HepG2 (cell line): ENCODE measurements at regions not wholly inside any gene's neighbourhood (a gene's known extent, or its start where the extent isn't known, plus 50 kb on each side); places are given as distances from the start of the nearest gene placed in this dataset.

Experiments used
- ATAC-seq: fragments of 200-7000 bp; cut with Tn5 transposase; 3 replicates; pipeline ENCODE4 v1.9.1; 2020; ENCODE audit warnings: mild to moderate bottlenecking, moderate library complexity
- BruUV-seq: library from RNA; stranded (reverse); fragments of 400-500 nt; replicated peaks from 2 replicates; lab custom pipeline; 2021; lab: Mats Ljungman, UMichigan
- CTCF ChIA-PET: fragments of 300-600 bp; formaldehyde crosslinking; extraction: SDS; loops from one replicate; lab custom pipeline; 2021; ENCODE audit warnings: low total read pairs, inconsistent platforms, low intra/inter-chr PET ratio; lab: Yijun Ruan, JAX
- POLR2A ChIA-PET: fragments of 350-600 bp; sonication (Branson Sonifier 250); formaldehyde crosslinking; loops from one replicate; lab custom pipeline; 2020; ENCODE audit warnings: antibody characterized with exemption, inconsistent platforms; lab: Yijun Ruan, JAX
- DNase-seq: peaks from one replicate; pipeline ENCODE4 v3.0.0-alpha.2; 2015; ENCODE audit warnings: low spot score
- FAIRE-seq: peaks from 3 replicates; lab custom pipeline; 2011; peaks lifted over from hg19 to GRCh38; lab: Jason Lieb, UNC
- H2AFZ ChIP-seq: one replicate; pipeline ENCODE4 v1.6.1; 2011; ENCODE audit warnings: low read length, inconsistent platforms
- H3K27ac ChIP-seq: fragments of 300-600 bp; 3 replicates; pipeline ENCODE4 v1.8.0; 2011; ENCODE audit warnings: mixed run types, mild to moderate bottlenecking, mixed read lengths, low read length, inconsistent platforms; ENCODE audit not compliant: insufficient read depth; ENCODE audit errors: extremely low read length
- H3K27me3 ChIP-seq, 2 experiments: fragments of 200-600 bp in 1 of 2; 2 replicates in 1 of 2; 3 replicates in 1 of 2; pipeline versions ENCODE4 v1.6.0 to v1.8.0; 2011; ENCODE audit warnings: low read length in 2 of 2, mild to moderate bottlenecking in 2 of 2, moderate library complexity in 2 of 2, inconsistent platforms in 1 of 2; ENCODE audit not compliant: insufficient read depth in 2 of 2, control insufficient read depth in 1 of 2
- H3K36me3 ChIP-seq, 2 experiments: fragments of 200-600 bp in 1 of 2; replicated peaks in 1 of 2; 2 replicates in 1 of 2; 3 replicates in 1 of 2; pipeline versions ENCODE4 v1.5.1 to v1.8.0; 2011; ENCODE audit warnings: low read length in 2 of 2, inconsistent platforms in 1 of 2; ENCODE audit not compliant: insufficient read depth in 2 of 2, control insufficient read depth in 1 of 2
- H3K4me1 ChIP-seq: 2 replicates; pipeline ENCODE4 v1.5.1; 2012; ENCODE audit warnings: low read length, inconsistent platforms; ENCODE audit not compliant: insufficient read depth
- H3K4me2 ChIP-seq: 2 replicates; pipeline ENCODE4 v1.6.0; 2011; ENCODE audit warnings: low read depth, low read length, inconsistent platforms
- H3K4me3 ChIP-seq, 3 experiments: fragments of 200-600 bp in 1 of 3; sonication (generic), shearing (Covaris generic) in 1 of 3; replicated peaks in 1 of 3; 2 replicates each; pipeline ENCODE4 v1.5.1; 2011 to 2016; ENCODE audit warnings: low read length in 3 of 3, inconsistent platforms in 2 of 3, low read depth in 2 of 3, mild to moderate bottlenecking in 2 of 3, control low read depth in 1 of 3, mixed read lengths in 1 of 3; ENCODE audit not compliant: insufficient read depth in 1 of 3
- H3K79me2 ChIP-seq: one replicate; pipeline ENCODE4 v1.6.1; 2011; ENCODE audit warnings: low read length, inconsistent platforms; ENCODE audit not compliant: insufficient read depth
- H3K9ac ChIP-seq: 2 replicates; pipeline ENCODE4 v1.6.0; 2011; ENCODE audit warnings: mild to moderate bottlenecking, low read depth, low read length, inconsistent platforms; ENCODE audit not compliant: insufficient read depth
- H3K9me3 ChIP-seq: 2 replicates; pipeline ENCODE4 v1.5.1; 2012; ENCODE audit warnings: mild to moderate bottlenecking, low read length
- H4K20me1 ChIP-seq: 2 replicates; pipeline ENCODE4 v1.6.0; 2011; ENCODE audit warnings: inconsistent platforms, mild to moderate bottlenecking, low read length, moderate library complexity; ENCODE audit not compliant: insufficient read depth
- ARHGAP35 ChIP-seq: sonication (generic); formaldehyde crosslinking; IDR thresholded peaks from 2 replicates; pipeline ENCODE4 v1.9.0; 2022; ENCODE audit warnings: mild to moderate bottlenecking, inconsistent platforms, moderate library complexity, missing genetic modification reagents, borderline replicate concordance
- EEA1 ChIP-seq: sonication (generic); formaldehyde crosslinking; IDR thresholded peaks from 2 replicates; pipeline ENCODE4 v1.5.1; 2020; ENCODE audit warnings: mild to moderate bottlenecking, missing genetic modification reagents, borderline replicate concordance
- FOXP1 ChIP-seq, 2 experiments: fragments of 450-650 bp in 1 of 2; IDR thresholded peaks; 2 replicates each; pipeline ENCODE4 v1.6.1; 2017 to 2018; ENCODE audit warnings: antibody characterized with exemption in 1 of 2
- KLF6 ChIP-seq: IDR thresholded peaks from 2 replicates; pipeline ENCODE4 v1.8.0; 2016; ENCODE audit warnings: missing biosample characterization, missing genetic modification reagents
- MTF2 ChIP-seq: sonication (generic); formaldehyde crosslinking; IDR thresholded peaks from 2 replicates; pipeline ENCODE4 v1.5.0; 2020; ENCODE audit warnings: missing genetic modification reagents, borderline replicate concordance
- NFIB ChIP-seq: sonication (generic); formaldehyde crosslinking; IDR thresholded peaks from 2 replicates; pipeline ENCODE4 v1.9.0; 2021; ENCODE audit warnings: missing genetic modification reagents, mild to moderate bottlenecking, borderline replicate concordance
- SRSF4 ChIP-seq: fragments of 200-400 bp; formaldehyde crosslinking; IDR thresholded peaks from one replicate; pipeline ENCODE4 v1.6.1; 2018; ENCODE audit warnings: mild to moderate bottlenecking, low read depth, low read length, moderate library complexity; ENCODE audit not compliant: poor library complexity, severe bottlenecking
- ZFP36L1 ChIP-seq: sonication (generic); formaldehyde crosslinking; IDR thresholded peaks from 2 replicates; pipeline ENCODE4 v1.8.0; 2022; ENCODE audit warnings: mild to moderate bottlenecking, missing genetic modification reagents, moderate library complexity
- ZFP90 ChIP-seq: sonication (generic); formaldehyde crosslinking; IDR thresholded peaks from 2 replicates; pipeline ENCODE4 v1.8.0; 2022; ENCODE audit warnings: missing genetic modification reagents, mild to moderate bottlenecking, inconsistent platforms, borderline replicate concordance
- ZMAT3 ChIP-seq: sonication (generic); formaldehyde crosslinking; conservative IDR thresholded peaks from 2 replicates; pipeline ENCODE4 v1.7.0; 2021; ENCODE audit warnings: missing genetic modification reagents
- ZNF589 ChIP-seq: sonication (generic); formaldehyde crosslinking; conservative IDR thresholded peaks from 2 replicates; pipeline ENCODE4 v1.8.0; 2022; ENCODE audit warnings: mild to moderate bottlenecking, moderate library complexity, missing genetic modification reagents
- ZSCAN12 ChIP-seq: sonication (generic); formaldehyde crosslinking; IDR thresholded peaks from 2 replicates; pipeline ENCODE4 v1.9.0; 2021; ENCODE audit warnings: mild to moderate bottlenecking, missing genetic modification reagents
- WGBS: methylation state at CpG from one replicate; pipeline ENCODE4 v1.1.6; 2017; ENCODE audit warnings: low lambda C conversion rate; 5-methylcytosine and 5-hydroxymethylcytosine counted together
- in situ Hi-C: cut with HindIII; loops from 2 replicates; pipeline ENCODE4 v1.10.0; 2017; ENCODE audit warnings: low pct_unique_long_range_greater_than_20kb; ENCODE audit not compliant: extremely low pct_ligation_motif_present
- intact Hi-C: fragments of 100-400 bp; cut with micrococcal nuclease; formaldehyde crosslinking; loops from one replicate; pipeline ENCODE4 v1.10.0; 2022; ENCODE audit not compliant: unreplicated experiment
- TF ChIP-seq, protein P1 (sequence below): sonication (generic); formaldehyde crosslinking; IDR thresholded peaks from 2 replicates; pipeline ENCODE4 v1.5.1; 2020; ENCODE audit warnings: missing genetic modification reagents, mild to moderate bottlenecking, borderline replicate concordance
- TF ChIP-seq, protein P2 (sequence below): sonication (generic); formaldehyde crosslinking; IDR thresholded peaks from 2 replicates; pipeline ENCODE4 v1.8.1; 2022; ENCODE audit warnings: low read depth, mild to moderate bottlenecking, missing genetic modification reagents
- TF ChIP-seq, protein P3 (sequence below): IDR thresholded peaks from 2 replicates; pipeline ENCODE4 v1.6.1; 2018; ENCODE audit warnings: missing genetic modification reagents, mild to moderate bottlenecking, missing compliant biosample characterization
- TF ChIP-seq, protein P4 (sequence below): sonication (generic); formaldehyde crosslinking; IDR thresholded peaks from 2 replicates; pipeline ENCODE4 v1.8.0; 2022; ENCODE audit warnings: mild to moderate bottlenecking, missing genetic modification reagents; ENCODE audit not compliant: insufficient replicate concordance

DNA sequence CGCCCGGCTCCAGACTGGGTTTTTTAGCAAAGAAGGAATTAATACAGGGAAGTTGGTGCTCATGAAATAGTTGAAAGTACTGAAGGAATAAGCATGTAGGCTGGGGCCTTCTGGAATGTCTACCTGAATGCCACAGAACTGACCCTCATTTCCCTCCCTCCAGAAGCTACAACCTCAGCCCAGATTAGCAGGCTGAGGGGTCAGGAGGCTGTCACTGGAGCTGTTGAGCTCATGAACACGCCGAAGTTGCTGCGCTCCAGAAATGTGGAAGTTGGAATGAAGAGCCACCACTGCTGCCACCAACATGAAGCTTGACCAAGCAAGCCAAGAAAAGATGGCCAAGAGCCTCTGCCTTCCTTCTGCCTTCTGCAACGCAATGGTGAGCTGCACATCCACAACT, 52.2 kb upstream of the KMT2E start (continued):
- TF ChIP-seq FOXP1 (IDR thresholded peaks at IDR 0.05) (no peak), FOXP1 (CRISPR knock-in tag; IDR thresholded peaks at IDR 0.05) (no peak), KLF6 (CRISPR knock-in tag) (no peak), EEA1 (no peak), ZMAT3 (CRISPR knock-in tag) (no peak)
- TF ChIP-seq, protein P1, sequence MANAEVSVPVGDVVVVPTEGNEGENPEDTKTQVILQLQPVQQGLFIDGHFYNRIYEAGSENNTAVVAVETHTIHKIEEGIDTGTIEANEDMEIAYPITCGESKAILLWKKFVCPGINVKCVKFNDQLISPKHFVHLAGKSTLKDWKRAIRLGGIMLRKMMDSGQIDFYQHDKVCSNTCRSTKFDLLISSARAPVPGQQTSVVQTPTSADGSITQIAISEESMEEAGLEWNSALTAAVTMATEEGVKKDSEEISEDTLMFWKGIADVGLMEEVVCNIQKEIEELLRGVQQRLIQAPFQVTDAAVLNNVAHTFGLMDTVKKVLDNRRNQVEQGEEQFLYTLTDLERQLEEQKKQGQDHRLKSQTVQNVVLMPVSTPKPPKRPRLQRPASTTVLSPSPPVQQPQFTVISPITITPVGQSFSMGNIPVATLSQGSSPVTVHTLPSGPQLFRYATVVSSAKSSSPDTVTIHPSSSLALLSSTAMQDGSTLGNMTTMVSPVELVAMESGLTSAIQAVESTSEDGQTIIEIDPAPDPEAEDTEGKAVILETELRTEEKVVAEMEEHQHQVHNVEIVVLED (CRISPR knock-in tag), result no peak

DNA sequence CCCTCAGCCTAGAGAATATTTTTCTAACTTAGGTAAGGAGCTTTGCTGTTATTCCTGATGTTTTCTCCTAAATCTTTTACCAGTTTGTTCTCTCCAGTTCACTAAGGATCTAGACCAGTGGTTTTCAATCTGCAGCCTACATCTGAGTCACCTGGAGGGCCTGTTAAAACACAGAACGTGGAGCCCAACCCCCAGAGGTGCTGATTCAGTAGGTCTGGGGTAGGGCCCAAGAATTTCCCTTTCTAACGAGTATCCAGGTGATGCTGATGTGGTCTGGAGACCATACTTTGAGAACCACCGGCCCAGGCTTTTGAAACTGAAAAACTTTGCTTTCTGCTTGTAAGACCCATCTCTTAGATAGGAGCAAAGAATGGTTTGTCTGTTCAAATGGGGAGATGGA, 51.2 kb upstream of the KMT2E start:
- Histone ChIP-seq H4K20me1 (no peaks in the 10 kb centered on the region), H3K4me2 (no peak overlapping the region), H3K27ac (no peak overlapping the region), H3K36me3 (no peaks in the 10 kb centered on the region), H2AFZ (no peak overlapping the region), H3K9ac (no peak overlapping the region), H3K27me3 (no peaks in the 10 kb centered on the region), H3K9me3 (no peaks in the 10 kb centered on the region), H3K4me1 (peaks cover 27% of the 10 kb centered on the region), H3K79me2 (no peaks in the 10 kb centered on the region), H3K4me3 (no peak overlapping the region)
- DNase-seq (no peak), ATAC-seq (no peak), FAIRE-seq (no peak)
- intact Hi-C loops (no loop called here), in situ Hi-C loops (no loop called here)
- BruUV-seq, result no TSS peak
- 34% methylated on average over 3 of the region's 3 CpGs for WGBS
- ChIA-PET CTCF (no interaction called here), POLR2A (interaction anchor here (0.9 kb wide), 1 partner anchor 51 kb away, joined by 3 read pairs; no protein-coding TSS in a partner anchor)
- TF ChIP-seq, protein P2, sequence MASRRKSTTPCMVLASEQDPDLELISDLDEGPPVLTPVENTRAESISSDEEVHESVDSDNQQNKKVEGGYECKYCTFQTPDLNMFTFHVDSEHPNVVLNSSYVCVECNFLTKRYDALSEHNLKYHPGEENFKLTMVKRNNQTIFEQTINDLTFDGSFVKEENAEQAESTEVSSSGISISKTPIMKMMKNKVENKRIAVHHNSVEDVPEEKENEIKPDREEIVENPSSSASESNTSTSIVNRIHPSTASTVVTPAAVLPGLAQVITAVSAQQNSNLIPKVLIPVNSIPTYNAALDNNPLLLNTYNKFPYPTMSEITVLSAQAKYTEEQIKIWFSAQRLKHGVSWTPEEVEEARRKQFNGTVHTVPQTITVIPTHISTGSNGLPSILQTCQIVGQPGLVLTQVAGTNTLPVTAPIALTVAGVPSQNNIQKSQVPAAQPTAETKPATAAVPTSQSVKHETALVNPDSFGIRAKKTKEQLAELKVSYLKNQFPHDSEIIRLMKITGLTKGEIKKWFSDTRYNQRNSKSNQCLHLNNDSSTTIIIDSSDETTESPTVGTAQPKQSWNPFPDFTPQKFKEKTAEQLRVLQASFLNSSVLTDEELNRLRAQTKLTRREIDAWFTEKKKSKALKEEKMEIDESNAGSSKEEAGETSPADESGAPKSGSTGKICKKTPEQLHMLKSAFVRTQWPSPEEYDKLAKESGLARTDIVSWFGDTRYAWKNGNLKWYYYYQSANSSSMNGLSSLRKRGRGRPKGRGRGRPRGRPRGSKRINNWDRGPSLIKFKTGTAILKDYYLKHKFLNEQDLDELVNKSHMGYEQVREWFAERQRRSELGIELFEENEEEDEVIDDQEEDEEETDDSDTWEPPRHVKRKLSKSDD (CRISPR knock-in tag), result no peak
- TF ChIP-seq, protein P3, sequence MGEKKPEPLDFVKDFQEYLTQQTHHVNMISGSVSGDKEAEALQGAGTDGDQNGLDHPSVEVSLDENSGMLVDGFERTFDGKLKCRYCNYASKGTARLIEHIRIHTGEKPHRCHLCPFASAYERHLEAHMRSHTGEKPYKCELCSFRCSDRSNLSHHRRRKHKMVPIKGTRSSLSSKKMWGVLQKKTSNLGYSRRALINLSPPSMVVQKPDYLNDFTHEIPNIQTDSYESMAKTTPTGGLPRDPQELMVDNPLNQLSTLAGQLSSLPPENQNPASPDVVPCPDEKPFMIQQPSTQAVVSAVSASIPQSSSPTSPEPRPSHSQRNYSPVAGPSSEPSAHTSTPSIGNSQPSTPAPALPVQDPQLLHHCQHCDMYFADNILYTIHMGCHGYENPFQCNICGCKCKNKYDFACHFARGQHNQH (CRISPR knock-in tag), result no peak
- TF ChIP-seq ZSCAN12 (CRISPR knock-in tag), result no peak
- TF ChIP-seq ARHGAP35 (CRISPR knock-in tag), result no peak
- TF ChIP-seq ZNF589 (CRISPR knock-in tag), result no peak
- TF ChIP-seq NFIB, result no peak
- TF ChIP-seq SRSF4, result no peak
- TF ChIP-seq, protein P4, sequence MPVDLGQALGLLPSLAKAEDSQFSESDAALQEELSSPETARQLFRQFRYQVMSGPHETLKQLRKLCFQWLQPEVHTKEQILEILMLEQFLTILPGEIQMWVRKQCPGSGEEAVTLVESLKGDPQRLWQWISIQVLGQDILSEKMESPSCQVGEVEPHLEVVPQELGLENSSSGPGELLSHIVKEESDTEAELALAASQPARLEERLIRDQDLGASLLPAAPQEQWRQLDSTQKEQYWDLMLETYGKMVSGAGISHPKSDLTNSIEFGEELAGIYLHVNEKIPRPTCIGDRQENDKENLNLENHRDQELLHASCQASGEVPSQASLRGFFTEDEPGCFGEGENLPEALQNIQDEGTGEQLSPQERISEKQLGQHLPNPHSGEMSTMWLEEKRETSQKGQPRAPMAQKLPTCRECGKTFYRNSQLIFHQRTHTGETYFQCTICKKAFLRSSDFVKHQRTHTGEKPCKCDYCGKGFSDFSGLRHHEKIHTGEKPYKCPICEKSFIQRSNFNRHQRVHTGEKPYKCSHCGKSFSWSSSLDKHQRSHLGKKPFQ (CRISPR knock-in tag), result no peak
- no peak for TF ChIP-seq ZFP90
- TF ChIP-seq ZFP36L1 (CRISPR knock-in tag), result no peak
- TF ChIP-seq MTF2, result no peak
